Stimulated activated CD8-positive, alpha-beta memory T cell treated with anti-CD3 and anti-CD28 coated beads, Interleukin-7, amount 100 ng/mL, for 24 hours (primary cell): ENCODE measurements at regions not wholly inside any gene's neighbourhood (a gene's known extent, or its start where the extent isn't known, plus 50 kb on each side); places are given as distances from the start of the nearest gene placed in this dataset.
"Not testable (repeated sequence)": the region's sequence is repeated elsewhere in the genome, so short reads cannot be mapped to it uniquely, and the experiment has no call there.

Source experiments
- DNase-seq: peaks from one replicate; pipeline ENCODE4 v3.0.0-alpha.2; 2020; ENCODE audit warnings: low read depth

DNA sequence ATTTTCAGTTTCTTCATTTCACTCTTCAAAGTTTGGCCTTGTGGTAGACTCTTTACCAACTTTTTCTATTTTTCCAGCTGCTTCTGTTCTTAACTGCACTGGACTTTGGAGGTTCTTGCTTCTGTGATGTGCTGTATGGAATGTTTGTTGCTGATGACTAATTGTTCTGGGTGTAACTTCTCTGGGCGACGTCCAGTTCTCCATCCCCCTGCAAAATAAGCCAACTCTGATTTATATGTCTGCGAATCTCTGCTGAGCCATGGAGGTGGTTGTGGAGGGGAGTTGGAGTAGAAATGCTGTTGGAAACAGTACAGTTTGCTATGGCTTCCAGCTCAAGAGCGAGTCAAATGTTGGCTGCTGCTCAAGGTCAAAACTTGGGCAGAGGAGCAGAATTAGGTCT is 113.9 kb upstream of the DYRK2 start:
- no peak for DNase-seq

DNA sequence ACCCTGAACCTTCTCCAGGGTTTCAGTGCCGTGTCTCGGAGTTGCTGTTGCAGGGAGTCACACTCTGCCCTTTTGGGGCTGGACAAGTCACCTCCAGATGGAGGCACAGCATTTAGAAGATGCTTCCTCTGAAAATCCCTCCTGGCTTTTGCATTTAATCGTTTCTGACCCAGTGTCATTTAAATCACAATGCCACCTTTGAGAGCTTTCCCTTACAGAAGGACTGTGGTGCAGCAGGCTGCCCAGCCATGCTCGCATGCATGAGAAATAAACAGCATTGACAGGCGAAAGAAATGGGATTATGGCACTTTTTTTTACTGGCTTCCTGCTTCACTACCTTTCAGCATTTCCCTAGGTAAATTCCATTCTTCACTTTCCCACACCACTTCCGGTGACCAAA is 113.4 kb upstream of the DYRK2 start:
- DNase-seq = no peak

DNA sequence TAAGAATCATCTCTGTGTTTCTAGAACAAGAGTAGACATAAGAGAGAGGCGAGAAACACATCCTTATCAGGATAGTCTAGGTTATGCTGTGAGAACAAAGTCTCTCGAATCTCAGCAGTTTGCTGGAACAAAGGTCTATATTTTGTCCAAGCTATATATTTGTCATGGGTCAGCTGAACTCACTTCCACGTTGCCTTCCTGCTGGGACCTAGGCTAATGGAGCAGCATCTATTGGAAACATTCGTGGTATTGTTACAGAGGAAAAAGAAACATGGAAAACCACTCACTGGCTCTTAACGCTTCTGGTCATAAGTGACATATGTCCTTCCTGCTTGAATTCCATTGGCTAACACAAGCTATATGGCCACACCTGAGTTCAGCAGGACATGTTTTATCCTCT is 112.6 kb upstream of the DYRK2 start:
- DNase-seq = no peak

DNA sequence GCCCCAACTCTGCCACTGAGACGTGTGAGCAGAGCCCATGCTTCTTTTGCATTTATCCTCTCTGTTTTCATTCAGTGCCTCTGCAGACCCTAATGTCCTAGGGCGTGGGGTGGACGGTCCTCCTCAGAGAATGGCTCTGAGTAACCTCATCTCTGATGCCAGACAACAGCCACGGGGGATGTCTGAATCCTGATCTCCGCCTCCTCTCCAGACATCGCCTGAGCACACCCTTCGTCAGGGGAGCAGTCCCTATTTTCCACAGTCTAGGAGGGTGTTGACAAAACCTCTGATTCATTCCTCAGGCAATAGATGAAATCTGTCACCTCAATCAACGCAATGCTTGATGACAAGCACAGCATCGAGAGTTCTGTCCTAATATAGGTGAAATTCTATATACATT is 109.2 kb upstream of the DYRK2 start:
- no peak for DNase-seq

DNA sequence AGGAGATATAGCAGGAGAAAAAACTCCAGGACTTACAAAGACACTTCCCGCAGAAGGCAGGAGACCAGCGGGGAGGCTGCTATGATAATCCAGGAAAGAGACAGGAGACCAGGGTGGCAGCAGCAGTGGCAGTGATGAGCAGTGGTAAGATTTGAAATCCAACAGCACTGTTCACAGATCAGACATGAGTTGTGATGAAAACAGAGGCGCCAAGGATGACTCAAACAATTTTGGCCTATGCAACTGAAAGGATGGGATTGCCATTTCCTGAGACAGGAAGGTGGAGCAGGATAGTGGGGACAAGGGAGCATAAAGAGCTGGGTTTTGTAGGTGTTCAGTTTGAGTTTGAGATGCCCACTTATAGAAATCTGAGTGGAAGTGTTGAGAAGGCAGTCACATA is 108.6 kb upstream of the DYRK2 start:
- no peak for DNase-seq

DNA sequence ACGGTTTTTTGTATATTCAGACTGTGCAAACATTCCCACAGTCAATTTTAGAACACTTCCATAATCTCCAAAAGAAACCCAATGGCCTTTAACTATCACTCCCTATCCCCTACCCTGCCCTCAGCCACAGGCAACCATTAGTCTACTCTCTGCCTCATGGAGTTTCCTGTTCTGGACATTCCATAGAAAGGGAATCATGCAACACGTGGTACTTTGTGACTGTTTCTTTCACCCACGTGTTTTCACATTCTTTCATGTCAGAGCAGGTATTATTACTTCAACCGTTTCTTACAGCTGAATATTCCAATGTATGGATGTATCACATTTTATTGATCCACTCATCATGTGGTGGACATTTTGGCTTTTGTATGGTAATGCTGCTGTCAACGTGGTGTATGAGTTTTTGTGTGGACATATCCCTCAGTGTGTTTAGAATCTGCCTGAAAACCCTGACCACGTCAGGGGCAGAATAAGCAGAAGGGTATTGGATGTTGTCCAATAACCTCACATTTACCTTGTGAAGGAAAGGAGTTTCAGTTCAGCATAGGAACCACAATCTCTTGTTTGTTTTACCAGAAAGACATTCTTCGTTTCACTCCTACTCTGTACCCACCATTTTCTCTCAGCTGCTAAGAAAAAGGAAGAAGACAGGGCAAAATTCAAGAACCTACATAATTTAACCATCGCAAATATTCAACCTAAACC is 107.5 kb upstream of the DYRK2 start:
- DNase-seq = no peak

DNA sequence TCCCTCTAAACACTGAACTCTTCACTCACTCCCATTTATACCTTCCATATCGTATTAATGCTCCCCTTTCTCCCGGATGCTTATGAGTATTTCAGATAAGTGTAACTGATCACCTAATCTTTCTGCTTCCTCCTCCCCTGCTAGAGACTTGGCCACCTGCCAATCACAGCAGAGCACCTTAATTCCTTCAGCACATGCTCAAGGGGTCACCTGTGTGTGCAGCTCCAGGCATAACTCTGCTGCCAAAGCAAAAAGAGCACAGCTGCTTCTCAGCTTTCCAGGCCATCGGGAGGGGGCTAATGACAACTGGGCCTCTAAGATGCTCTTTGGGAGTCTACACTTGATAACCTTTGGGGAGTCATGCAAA is 106.9 kb upstream of the DYRK2 start:
- DNase-seq = no peak

DNA sequence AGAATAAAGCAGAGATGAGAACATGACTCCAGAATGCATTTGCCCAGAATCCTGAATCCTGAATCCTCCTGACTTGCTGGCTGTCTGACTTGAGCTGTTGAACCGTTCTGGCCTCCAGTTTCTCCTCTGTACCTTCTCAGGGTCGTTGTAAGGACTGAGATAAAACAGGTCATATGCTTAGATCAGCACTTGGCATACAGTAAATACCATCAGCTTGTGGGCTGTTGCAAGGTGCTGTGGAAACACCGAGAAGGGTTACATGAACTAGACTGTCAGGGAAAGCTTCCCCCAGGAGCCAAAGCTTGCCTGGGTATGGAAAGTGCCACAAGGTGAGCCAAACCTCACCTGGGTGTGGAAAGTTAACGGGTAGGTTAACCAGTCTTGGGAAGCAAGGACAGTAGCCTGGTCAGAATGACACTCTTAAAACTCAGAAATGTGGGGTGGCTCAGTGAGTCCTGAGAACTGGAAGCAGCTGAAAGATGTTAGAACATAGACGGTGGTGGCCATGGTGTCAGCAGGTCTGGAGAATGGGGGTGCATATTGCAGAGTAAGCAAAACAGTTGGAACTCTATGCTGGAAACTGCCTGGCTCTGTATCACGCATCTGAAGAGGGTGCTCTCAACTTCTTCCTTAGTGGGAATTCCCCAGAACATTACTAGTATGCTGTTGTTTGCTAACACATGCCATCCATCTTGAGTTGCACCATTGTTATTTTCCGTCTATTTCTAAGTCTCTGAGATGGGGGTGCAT is 105.3 kb upstream of the DYRK2 start:
- DNase-seq = no peak

DNA sequence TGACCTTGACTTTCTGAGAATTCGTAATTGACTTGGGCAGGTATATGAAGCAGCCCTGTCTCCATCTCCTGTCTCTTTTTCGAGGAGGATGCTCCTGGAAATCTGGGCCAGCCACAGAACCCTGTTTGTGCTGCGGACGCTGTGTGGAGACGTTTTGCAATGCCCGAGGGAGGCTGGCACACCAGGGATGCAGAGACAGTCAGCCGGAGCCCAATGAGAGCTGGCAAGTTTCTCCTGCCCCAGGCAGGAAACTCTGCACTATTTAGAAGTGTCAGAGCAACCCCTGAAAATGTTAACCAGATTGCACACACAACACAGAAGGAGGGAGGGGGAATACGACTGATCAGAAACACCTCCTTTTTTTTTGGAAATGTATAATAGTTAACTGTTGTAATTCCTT is 103.2 kb upstream of the DYRK2 start:
- no peak for DNase-seq

DNA sequence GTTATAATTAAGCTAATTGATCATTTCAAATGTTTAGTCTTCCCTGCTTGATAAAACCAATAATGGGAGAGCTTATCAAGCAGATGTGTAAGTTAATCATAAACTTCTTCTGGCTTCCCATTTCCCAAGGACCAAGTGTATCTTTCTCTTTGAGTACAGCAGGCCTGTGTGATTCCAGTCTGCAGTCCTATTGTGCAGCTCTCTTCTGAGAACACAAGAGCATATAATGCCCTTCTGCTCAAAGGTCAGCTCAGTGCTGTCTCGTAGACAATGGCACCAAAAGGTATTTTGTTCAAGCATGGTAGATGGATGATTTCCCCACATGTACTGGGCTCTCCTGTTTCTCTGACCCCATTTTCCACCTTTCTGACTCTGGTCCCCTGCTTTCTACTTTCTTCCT is 101.8 kb upstream of the DYRK2 start:
- no peak for DNase-seq

DNA sequence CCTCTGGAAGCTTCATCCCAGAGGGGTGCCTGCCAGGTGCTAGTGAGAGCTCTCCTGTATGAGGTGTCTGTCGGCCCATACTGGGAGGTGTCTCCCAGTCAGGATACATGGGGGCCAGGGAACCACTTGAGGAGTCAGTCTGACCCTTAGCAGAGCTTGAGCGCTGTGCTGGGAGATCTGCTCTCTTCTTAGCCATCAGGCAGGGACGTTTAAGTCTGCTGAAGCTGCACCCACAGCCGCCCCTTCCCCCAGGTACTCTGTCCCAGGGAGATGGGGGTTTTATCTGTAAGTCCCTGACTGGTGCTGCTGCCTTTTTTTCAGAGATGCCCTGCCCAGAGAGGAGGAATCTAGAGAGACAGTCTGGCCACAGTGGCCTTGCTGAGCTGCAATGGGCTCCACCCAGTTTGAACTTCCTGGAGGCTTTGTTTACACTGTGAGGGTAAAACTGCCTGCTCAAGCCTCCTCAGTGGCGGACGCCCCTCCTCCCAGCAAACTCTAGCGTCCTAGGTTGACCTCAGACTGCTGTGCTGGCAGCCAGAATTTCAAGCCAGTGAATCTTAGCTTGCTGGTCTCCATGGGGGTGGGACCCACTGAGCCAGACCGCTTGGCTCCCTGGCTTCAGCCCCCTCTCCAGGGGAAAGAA is 93.3 kb upstream of the DYRK2 start:
- DNase-seq = not testable (repeated sequence)

DNA sequence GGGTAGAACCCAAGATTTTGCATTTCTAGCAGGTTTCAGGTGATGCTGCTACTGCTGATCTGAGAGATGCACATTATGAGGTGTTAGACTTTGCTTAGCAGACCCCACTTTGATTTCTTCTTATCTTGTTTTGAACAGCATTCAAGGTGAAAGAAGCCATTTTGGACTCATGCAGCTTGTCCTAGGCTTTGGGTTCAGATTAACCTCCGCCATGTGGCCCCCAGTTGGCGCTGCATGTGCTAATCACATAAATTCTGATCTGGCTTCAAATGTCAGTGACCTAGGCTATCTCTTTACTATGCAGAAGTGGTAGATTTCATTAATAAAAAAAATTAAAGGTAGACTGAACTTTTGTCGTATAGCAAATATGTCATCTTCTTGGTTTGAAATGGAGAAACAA is 89.8 kb upstream of the DYRK2 start:
- DNase-seq = no peak

DNA sequence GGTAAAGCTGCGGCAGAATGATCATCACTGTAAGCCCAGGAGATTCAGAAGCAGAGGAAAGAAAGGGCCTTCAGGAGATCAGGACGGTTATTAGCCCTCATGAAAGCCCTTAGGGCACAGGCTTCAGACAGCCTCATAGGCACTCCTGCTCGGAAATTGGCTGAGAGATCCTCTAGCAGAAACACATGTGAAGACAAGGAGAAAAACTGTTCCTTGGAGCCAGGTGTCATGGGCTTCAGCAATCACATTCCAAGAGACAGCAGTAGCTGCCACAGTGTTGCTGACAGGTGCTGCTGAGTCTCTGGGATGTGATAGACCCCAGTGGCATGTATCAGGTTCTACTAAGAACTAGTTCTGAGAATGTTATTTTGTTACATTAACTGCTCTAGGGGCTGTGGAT is 88.8 kb upstream of the DYRK2 start:
- no peak for DNase-seq

DNA sequence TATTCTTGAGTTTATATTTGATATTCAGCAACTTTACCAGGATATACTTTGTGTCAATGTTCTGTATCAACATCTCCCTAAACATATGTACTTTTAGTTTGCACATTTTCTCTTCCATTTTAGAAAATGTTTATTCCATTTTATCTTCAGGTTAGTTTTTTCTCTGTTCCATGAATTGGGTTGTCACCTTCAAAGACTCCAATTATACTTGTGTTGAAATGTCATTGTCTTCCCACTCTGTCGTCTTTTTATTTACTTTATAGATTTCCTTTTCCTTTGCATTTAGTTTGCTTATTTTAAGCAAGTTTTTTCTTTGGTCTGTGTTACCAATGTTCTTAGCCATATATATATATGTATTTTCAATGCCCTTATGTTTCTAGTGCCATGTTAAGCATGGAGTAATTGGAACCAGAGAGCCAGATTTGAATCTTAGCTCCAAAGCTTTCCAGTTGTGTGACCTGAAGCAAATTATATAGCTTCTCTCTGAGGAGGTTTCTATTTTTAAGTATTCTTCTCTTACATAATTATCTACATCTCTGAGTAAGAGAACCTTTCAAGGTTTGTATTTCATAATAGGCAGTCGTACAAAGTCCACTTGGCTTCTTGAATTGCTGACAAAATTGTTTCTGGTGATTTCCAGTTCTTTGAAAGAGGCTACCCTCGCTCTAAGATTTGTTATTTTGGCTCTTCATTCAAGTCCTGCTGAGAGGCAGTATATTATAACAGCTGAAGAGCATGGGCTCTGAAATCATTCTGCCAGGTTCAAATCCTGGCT is 85.8 kb upstream of the DYRK2 start:
- no peak for DNase-seq

DNA sequence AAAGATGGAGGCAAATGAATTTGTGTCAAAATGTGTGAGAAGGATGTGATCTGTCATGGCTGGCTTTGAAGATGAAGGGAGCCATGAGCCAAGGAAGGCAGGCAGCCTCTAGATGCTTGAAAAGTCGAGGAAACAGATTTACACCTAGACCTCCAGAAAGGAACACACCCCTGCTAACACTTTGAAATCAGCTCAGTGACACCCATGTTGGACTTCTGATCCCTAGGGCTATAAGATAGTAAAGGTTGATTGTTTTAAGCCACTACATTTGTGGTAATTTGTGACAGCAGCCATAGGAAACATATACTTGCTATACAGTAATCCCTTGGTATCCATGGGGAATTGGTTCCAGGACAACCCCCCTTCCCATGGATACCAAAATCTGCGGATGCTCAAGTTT is 80.5 kb upstream of the DYRK2 start:
- DNase-seq = no peak

DNA sequence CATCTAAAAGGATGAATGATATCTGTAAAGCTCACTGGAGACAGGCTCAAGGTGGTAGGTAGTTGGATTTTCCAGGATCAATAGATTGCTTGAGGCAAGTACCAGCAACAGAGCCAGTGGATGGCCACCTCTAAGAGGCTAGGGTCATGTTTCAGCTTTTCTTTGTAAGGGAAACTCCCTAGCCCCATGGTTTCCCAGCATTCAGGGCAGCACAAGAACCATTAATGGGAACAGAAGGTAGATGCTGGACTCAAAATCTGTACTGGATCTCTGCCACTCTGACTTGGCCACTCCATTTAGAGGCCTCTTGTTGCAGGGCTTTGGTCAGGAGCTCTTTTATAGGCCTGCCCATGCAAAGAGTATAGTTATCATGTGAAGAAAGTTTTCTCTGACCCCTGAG is 76.1 kb upstream of the DYRK2 start:
- DNase-seq = no peak

DNA sequence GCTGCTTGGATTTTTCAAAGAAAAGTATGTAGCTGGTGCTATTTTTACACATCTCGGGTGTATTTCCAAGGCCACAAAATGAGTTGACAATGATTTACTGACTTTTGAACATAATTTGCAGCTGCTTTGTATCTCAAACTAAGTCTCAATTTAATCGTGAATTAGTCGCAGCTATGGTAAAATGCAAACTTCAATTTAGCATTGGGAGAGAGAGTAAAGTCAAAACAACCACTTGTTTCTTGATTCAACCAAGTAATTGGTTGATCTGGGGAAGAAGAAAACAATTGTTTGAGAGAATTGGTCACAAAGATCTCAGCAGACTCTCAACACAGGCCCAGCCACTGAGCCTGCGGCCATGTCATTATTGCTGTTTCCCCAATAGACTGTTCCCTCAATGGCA is 75.0 kb upstream of the DYRK2 start:
- no peak for DNase-seq

DNA sequence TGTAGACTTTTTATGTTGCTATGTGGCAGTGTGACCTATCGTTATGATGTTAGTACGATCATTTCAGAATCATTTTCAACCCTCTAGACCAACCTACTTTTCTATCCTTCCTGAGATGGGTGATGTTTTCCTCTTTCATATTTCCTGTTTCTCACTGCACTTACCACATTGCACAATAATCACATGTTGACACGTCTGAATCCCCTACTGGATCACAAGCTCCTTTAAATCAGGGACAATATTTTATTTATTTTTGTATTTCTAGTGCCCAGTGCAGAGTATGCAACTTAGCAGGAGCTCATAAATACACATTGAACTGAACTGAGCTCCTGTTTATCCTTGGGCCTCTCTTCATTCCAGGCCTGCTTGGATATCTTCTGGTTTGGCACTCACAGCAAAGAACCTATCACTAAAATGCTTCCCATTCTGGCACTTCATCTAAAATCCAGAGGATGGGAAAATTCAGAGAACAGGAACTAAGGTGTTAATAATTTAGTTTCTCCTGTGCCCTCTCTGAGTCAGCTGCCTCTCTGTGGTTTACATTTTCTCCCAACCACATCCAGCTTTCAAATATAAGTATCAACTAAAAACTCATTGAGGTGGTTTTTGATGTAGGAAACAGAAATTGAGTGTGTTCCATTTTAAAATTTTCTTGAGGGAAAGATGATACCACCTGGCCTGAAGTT is 69.4 kb upstream of the DYRK2 start:
- DNase-seq = no peak

DNA sequence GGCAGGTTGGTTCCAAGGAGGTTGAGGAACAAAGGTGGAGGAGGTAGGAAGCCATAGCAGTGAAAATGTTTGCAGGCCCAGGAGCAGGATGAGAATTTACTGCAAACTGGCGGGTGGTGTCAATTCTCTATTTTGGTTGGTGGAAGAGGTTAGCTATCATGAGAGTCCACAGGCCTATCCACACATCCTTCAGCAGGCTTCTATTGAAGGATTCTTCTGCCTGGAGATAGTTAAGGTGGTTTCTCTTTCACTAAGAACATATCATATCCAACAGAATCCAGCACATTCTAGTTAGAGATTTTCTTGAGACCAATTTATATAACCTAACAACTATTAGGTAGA is 68.9 kb upstream of the DYRK2 start:
- no peak for DNase-seq

DNA sequence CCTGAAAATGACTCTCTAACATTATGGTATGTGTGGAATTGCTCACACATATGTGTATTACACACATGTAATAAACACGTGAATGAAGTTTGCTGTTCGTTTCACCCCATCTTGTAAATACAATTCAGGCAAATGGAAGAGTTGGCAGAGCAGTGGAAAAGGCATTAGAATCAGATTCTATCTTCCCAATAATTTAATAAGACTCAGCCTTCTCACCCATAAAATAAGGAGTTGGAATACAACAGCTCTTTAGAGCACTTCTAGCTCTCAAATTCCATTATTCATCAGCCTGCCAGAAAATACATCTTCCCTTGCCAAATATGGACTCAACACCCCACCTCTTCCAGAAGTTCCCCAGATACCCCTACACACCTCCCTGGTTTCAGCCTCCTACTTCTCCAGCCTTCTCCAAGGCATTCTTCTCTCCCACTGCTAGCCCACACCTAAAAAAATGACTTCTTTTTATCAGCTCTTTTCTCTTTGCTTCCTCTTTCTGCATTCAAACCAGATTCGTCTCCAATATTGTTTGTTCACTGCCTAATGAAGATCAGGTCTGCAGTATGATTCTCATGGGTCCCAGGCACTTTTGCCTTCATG is 66.2 kb upstream of the DYRK2 start:
- DNase-seq = no peak

DNA sequence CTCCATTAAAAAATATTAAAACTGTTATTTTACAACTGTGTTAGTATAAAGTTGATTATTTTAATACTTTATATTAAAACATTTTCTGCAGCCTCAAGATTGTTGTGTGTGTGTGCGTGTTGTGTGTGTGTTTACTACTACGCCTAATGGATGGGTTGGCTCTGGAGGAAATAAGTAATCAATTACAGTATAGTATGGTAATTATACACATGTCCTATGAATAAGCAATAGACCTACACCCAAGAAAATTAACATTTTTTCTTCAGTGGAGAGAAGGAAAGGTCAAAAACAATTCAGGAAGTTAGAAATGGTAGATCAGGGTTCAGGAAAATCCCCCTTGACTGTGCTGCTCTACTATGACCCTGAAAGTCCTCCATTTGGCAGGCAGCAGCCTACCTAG is 65.7 kb upstream of the DYRK2 start:
- no peak for DNase-seq

DNA sequence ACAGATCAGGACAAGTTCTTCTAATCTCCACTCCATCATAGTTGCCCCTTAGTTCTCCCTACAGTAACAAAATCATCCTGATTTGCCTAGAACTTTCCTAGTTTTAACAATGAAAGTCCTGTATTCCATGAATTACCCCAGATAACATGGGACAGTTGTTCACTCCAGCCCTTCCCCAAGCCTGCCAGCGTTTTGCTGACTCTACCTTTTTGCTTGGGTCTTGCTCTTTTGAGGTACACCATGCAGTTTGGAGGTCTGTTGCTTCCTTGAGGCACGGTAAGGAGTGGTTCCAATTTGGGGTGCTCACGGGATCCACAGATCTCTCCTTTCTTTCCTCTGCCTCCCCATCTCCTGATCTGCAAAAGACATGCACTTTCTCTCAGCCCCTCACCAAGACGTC is 61.6 kb upstream of the DYRK2 start:
- DNase-seq = no peak
